Fibroblast of mammary gland (primary cell): ENCODE measurements at regions not wholly inside any gene's neighbourhood (a gene's known extent, or its start where the extent isn't known, plus 50 kb on each side); places are given as distances from the start of the nearest gene placed in this dataset.

ENCODE experiments used
- DNase-seq: peaks from one replicate; pipeline ENCODE4 v3.0.0-alpha.2; 2010; ENCODE audit warnings: low read depth
- H3K4me3 ChIP-seq: 2 replicates; pipeline ENCODE4 v1.5.1; 2011; ENCODE audit warnings: low read depth, mild to moderate bottlenecking, low read length, moderate library complexity; ENCODE audit not compliant: control insufficient read depth
- TF ChIP-seq, protein P1 (sequence below): conservative IDR thresholded peaks from 2 replicates; pipeline ENCODE4 v1.5.1; 2011; ENCODE audit warnings: low read depth, low read length, inconsistent platforms; ENCODE audit not compliant: control insufficient read depth, insufficient read depth

DNA sequence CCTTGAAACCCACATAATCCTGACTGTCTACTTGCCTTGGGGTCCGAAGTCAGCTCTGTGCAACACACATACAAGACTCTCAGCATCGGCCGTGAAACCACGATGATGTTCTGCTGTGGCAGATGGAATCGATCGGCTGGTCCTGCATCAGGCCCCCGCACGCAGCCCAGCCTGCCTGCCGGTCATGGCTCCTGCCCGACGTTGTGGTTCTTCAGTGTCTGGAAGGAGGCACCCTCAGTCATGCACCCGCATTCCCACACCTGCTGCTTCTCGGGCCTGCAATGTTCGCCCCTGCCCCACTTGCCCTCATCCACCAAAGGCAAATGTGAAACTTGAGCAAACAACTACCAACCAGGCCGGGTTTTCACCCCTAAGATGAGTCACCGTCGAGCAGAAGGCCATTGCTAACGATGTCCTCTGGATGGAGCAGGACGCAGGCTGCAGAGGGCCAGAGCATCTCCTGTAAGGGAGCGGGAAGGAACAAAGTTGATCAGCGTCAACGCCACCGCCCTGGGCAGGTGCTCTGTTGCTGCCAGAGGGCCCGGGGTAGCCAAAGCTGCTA is 128.9 kb upstream of the PDE10A start:
- DNase-seq: no peak
- TF ChIP-seq, protein P1, sequence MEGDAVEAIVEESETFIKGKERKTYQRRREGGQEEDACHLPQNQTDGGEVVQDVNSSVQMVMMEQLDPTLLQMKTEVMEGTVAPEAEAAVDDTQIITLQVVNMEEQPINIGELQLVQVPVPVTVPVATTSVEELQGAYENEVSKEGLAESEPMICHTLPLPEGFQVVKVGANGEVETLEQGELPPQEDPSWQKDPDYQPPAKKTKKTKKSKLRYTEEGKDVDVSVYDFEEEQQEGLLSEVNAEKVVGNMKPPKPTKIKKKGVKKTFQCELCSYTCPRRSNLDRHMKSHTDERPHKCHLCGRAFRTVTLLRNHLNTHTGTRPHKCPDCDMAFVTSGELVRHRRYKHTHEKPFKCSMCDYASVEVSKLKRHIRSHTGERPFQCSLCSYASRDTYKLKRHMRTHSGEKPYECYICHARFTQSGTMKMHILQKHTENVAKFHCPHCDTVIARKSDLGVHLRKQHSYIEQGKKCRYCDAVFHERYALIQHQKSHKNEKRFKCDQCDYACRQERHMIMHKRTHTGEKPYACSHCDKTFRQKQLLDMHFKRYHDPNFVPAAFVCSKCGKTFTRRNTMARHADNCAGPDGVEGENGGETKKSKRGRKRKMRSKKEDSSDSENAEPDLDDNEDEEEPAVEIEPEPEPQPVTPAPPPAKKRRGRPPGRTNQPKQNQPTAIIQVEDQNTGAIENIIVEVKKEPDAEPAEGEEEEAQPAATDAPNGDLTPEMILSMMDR: no peak
- no peak overlapping the region for H3K4me3 ChIP-seq

DNA sequence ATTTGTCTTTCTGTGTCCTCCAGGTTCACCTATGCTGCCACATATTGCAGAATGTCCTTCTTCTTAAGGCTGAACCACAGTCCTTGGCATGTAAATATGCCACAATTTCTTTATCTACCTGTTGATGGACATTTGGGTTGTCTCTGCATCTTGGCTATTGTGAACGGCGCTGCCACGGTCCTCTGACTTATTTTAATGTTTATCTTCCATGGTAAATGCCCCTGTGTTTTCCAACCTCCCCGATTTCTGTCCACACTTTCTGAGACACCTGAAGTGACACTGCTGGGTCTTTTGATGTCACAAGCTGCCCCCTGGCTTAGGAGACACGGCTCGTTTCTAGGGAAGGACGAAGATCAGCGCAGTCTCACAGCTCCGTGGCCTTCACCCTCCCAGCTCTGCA is 128.3 kb upstream of the PDE10A start:
- TF ChIP-seq, protein P1: no peak
- DNase-seq: no peak
- no peak overlapping the region for H3K4me3 ChIP-seq

DNA sequence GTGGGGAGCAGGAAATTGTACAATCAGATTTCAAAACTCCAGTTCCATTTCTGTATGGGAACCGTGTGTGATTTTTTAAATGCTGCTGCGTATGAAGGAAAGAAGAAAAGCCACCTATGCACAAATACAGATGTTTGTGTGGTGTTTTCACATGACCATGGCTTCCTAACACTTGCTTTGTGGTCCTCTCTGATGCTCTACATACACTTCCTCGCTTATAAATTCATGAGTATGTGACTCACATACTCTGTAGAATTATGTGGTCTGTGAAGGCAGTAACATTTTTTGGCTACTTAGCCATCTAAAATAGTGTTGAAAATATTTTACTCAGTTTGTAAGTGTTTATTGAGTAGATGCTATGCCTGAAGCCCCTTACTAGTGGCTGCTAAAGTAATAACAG is 119.8 kb upstream of the PDE10A start:
- H3K4me3 ChIP-seq: no peak overlapping the region
- TF ChIP-seq, protein P1: no peak
- DNase-seq: no peak

DNA sequence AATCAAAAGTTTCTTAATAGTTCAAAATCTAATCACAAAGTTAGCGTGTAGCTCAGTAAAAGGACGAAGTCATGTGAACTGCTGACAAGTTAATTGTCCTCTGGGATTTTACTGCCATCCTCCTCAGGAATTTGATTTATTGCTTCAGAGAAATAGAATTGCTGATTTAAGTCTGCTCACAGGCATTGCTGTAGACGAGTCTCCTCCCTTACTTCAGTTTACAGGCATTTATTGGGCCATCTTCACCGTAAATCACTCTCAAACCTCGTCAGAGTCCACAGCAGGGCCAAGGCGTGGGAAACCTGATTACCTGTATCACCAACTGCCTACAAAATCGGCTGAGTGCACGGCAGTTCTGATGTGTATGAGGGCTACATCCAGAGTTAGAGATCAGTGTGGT is 119.1 kb upstream of the PDE10A start:
- no peak overlapping the region for H3K4me3 ChIP-seq
- DNase-seq: no peak
- TF ChIP-seq, protein P1: no peak

DNA sequence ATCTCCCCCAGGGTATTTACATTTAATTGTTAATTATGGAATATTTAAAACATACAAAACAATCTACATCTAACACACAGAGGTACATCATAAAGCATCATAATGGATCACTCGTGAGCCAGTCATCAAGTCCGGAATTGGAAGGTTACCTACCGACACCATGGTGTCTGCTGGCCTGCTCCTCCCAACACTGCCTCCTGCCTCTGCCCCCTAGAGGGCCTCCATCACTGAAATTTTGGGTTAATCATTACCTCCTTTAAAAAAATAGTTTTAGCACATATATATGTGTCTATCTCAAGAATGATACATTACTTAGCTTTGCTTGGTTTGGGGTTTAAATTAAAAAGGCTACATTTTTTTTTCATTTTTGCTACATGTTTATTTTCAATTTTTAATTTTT is 114.6 kb upstream of the PDE10A start:
- no peak overlapping the region for H3K4me3 ChIP-seq
- TF ChIP-seq, protein P1: peak; percentile 1
- DNase-seq: no peak

DNA sequence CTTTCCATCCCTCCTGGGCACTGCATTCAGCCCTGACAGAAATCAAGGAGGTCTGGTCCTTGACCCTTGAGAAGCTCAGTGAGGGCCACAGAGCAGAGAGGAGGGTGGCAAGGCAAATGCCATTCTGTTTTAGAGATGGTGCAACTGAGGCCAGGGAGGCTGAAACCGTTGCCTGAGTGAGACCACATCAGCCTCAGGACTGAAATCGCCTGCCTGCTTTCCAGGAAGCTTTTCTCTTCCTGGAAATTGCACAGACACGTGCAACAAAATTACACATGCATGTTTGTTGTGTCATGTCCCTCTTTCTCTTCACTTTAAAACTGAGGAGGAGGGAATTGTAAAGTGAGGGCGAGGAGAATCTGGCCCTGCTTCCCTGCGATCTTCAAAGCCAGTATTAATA is 113.7 kb upstream of the PDE10A start:
- no peak for DNase-seq
- TF ChIP-seq, protein P1: no peak
- no peak overlapping the region for H3K4me3 ChIP-seq

DNA sequence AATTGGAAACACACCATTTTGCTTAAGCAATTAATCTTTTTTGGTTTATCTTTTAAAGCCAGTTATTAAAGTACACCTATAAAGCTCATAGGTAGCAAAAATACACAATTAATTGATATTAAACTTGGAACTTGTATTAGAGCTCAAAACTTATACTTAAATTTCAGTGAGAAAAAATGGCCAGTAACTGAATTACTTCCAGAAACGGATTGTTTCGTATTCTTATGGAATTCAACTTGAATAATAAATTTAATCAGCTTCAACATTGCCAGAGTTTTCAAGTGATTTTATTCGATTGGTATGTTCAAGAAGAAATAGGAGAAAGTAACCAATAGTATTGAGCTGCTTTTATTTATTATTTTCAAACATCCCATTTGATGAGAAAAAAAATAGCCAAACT is 112.7 kb upstream of the PDE10A start:
- no peak for DNase-seq
- no peak overlapping the region for H3K4me3 ChIP-seq
- TF ChIP-seq, protein P1: no peak
